ENCODE measurements at regions not wholly inside any gene's neighbourhood (a gene's known extent, or its start where the extent isn't known, plus 50 kb on each side); places are given as distances from the start of the nearest gene placed in this dataset.

DNA sequence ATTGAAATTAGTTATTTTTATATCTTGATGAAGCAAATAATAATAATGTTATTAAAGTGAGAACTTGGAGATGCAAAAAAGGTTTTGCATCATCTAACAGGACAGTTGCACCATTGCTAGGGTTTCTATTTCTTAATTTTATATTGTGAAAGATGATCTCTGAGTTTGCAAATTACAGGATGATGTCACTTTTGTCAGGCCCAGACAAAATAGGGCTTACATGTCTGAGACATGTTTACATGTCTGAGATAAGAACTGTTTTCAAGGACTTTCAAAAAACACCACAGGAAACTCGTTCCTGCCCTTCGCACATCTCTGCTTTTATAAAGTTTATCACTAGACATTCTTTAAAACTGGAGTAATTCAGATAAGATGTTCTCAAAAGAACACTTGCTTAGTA lies 1075.8 kb upstream of the MANEA start:
- H3K27ac ChIP-seq: no peak overlapping the region
- no peaks in the 10 kb centered on the region for H3K27me3 ChIP-seq
- no peak for DNase-seq
- 19 to 43% (median 30%) methylated on average over 2 of the region's 2 CpGs for WGBS, 5 donors
- TF ChIP-seq, protein P1, sequence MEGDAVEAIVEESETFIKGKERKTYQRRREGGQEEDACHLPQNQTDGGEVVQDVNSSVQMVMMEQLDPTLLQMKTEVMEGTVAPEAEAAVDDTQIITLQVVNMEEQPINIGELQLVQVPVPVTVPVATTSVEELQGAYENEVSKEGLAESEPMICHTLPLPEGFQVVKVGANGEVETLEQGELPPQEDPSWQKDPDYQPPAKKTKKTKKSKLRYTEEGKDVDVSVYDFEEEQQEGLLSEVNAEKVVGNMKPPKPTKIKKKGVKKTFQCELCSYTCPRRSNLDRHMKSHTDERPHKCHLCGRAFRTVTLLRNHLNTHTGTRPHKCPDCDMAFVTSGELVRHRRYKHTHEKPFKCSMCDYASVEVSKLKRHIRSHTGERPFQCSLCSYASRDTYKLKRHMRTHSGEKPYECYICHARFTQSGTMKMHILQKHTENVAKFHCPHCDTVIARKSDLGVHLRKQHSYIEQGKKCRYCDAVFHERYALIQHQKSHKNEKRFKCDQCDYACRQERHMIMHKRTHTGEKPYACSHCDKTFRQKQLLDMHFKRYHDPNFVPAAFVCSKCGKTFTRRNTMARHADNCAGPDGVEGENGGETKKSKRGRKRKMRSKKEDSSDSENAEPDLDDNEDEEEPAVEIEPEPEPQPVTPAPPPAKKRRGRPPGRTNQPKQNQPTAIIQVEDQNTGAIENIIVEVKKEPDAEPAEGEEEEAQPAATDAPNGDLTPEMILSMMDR (IDR thresholded peaks at IDR 0.05): no peak
- no peak for TF ChIP-seq POLR2AphosphoS5 (IDR thresholded peaks at IDR 0.05)
- no peak for TF ChIP-seq POLR2A (IDR thresholded peaks at IDR 0.05)
- TF ChIP-seq EP300 (IDR thresholded peaks at IDR 0.05): no peak
- no peaks in the 10 kb centered on the region for H3K4me1 ChIP-seq
- intact Hi-C loops (cut with DNase I; ENCODE audit: low total_unique reads): no loop called here
- no peaks in the 10 kb centered on the region for H3K36me3 ChIP-seq
- no peaks in the 10 kb centered on the region for H3K9me3 ChIP-seq
- H3K4me3 ChIP-seq: no peak overlapping the region

DNA sequence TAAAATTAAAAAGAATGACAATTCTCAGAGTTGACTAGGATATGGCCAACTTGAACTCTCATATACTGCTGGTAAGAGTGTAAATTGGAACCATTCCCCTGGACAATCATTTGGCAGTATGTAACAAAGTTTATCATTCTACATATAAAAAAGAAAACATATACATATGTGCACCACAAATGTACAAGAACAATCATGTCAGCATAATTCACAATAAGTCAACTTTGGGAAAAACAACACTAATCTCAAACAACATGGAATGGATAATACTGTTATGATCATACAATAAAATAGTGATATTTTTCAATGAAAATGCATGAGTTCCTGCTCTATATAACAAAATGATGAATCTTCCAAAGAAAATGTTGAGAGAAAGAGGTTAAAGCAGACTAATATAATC lies 1078.7 kb upstream of the EPHA7 start:
- no peaks in the 10 kb centered on the region for H3K27me3 ChIP-seq
- no peaks in the 10 kb centered on the region for H3K4me1 ChIP-seq
- no peak for TF ChIP-seq POLR2A (IDR thresholded peaks at IDR 0.05)
- no peak for TF ChIP-seq POLR2AphosphoS5 (IDR thresholded peaks at IDR 0.05)
- TF ChIP-seq, protein P1 (IDR thresholded peaks at IDR 0.05): no peak
- no peak for TF ChIP-seq EP300 (IDR thresholded peaks at IDR 0.05)
- DNase-seq: no peak
- H3K9me3 ChIP-seq: no peaks in the 10 kb centered on the region
- H3K36me3 ChIP-seq: no peaks in the 10 kb centered on the region
- intact Hi-C loops (cut with DNase I; ENCODE audit: low total_unique reads): no loop called here
- H3K4me3 ChIP-seq: no peak overlapping the region
- H3K27ac ChIP-seq: no peak overlapping the region

DNA sequence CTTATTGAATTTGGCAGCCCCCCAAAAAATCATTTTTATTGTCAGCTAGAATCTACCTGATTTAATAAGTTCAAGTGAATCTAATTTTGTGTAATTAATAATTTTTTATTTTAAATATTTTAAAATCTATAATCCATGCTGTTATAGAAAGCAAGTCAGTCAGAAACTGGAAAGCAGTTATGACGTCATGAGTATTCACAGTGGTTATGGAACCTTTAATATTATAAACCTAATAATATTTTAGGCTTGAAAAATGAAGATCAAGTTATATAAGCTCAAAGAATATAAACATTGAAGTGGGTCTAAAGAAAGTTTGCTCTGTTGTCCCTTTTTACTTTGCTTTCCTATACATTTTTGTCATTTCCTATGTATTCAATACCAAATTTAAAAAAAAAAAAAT lies 1075.1 kb upstream of the EPHA7 start:
- H3K36me3 ChIP-seq: no peaks in the 10 kb centered on the region
- H3K4me3 ChIP-seq: no peak overlapping the region
- no peaks in the 10 kb centered on the region for H3K4me1 ChIP-seq
- H3K27me3 ChIP-seq: no peaks in the 10 kb centered on the region
- 87 to 94% (median 88%) methylated on average over 1 of the region's 1 CpG for whole genome bisulfite sequencing, 5 donors
- intact Hi-C loops (cut with DNase I; ENCODE audit: low total_unique reads): no loop called here
- no peak overlapping the region for H3K27ac ChIP-seq
- peaks cover 0 to 4% (median 0%) of the 10 kb centered on the region in 4 donors for H3K9me3 ChIP-seq
- TF ChIP-seq POLR2A (IDR thresholded peaks at IDR 0.05): no peak
- TF ChIP-seq EP300 (IDR thresholded peaks at IDR 0.05): no peak
- TF ChIP-seq POLR2AphosphoS5 (IDR thresholded peaks at IDR 0.05): no peak
- TF ChIP-seq, protein P1 (IDR thresholded peaks at IDR 0.05): no peak
- no peak for DNase-seq

DNA sequence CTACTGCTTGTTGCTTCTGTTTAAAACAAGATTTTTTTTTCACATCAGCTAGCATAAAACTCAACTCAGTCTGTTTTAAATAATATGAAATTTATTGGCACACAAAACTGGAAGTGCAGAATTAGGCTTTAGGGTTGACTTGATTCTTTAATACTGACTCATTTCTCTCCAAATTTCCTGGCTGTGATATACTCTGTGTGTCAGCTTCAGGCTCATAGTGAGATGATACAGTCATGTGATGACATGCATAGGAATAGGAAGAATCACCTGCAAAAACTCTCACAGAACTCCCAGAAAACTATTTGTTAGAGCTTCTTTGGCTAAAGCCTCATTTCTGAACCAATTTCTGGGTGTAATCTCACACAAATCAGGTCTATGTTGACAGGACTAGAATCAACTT lies 1068.0 kb upstream of the EPHA7 start:
- H3K36me3 ChIP-seq: no peaks in the 10 kb centered on the region
- no peak overlapping the region for H3K4me3 ChIP-seq
- H3K27ac ChIP-seq: no peak overlapping the region
- DNase-seq: no peak
- intact Hi-C loops (cut with DNase I; ENCODE audit: low total_unique reads): no loop called here
- no peaks in the 10 kb centered on the region for H3K4me1 ChIP-seq
- H3K9me3 ChIP-seq: peaks cover 0 to 4% (median 0%) of the 10 kb centered on the region in 4 donors
- TF ChIP-seq POLR2AphosphoS5 (IDR thresholded peaks at IDR 0.05) (no peak), EP300 (IDR thresholded peaks at IDR 0.05) (no peak), POLR2A (IDR thresholded peaks at IDR 0.05) (no peak)
- TF ChIP-seq, protein P1 (IDR thresholded peaks at IDR 0.05): no peak
- no peaks in the 10 kb centered on the region for H3K27me3 ChIP-seq
